ENCODE measurements at regions not wholly inside any gene's neighbourhood (a gene's known extent, or its start where the extent isn't known, plus 50 kb on each side); places are given as distances from the start of the nearest gene placed in this dataset.
"Not testable (repeated sequence)": the region's sequence is repeated elsewhere in the genome, so short reads cannot be mapped to it uniquely, and the experiment has no call there.

DNA sequence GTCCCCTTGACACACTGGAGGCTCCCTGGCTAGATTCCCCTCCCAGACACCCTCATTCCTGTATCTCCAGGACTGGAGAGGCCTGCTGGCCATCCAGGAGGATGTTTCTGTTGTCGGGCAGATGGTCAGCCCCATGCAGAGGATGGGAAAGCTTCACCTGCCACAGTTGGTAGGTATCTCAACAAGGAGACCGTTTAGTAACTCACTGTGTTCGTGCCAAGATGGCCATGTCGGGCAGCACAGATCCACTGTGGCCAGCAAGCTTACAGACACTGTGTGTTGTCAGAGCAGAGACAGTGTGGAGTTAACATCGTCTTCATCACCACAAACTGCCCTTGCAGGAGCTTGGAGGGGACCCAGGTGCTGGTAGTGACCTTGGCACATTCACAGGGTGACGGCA, 390.9 kb downstream of the SEC14L1 start:
- no peak for DNase-seq (ENCODE audit: extremely low spot score, unreplicated experiment)
- no peak overlapping the region for H3K4me3 Mint-ChIP-seq
- peaks cover 27% of the 10 kb centered on the region for H3K27me3 Mint-ChIP-seq
- TF ChIP-seq, protein P1, sequence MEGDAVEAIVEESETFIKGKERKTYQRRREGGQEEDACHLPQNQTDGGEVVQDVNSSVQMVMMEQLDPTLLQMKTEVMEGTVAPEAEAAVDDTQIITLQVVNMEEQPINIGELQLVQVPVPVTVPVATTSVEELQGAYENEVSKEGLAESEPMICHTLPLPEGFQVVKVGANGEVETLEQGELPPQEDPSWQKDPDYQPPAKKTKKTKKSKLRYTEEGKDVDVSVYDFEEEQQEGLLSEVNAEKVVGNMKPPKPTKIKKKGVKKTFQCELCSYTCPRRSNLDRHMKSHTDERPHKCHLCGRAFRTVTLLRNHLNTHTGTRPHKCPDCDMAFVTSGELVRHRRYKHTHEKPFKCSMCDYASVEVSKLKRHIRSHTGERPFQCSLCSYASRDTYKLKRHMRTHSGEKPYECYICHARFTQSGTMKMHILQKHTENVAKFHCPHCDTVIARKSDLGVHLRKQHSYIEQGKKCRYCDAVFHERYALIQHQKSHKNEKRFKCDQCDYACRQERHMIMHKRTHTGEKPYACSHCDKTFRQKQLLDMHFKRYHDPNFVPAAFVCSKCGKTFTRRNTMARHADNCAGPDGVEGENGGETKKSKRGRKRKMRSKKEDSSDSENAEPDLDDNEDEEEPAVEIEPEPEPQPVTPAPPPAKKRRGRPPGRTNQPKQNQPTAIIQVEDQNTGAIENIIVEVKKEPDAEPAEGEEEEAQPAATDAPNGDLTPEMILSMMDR (conservative IDR thresholded peaks at IDR 0.05) = no peak
- peaks cover 7% of the 10 kb centered on the region for H3K9me3 Mint-ChIP-seq
- H3K27ac Mint-ChIP-seq = no peak overlapping the region
- no peaks in the 10 kb centered on the region for H3K36me3 Mint-ChIP-seq
- H3K4me1 Mint-ChIP-seq (ENCODE audit: unreplicated experiment) = peaks cover 4% of the 10 kb centered on the region

DNA sequence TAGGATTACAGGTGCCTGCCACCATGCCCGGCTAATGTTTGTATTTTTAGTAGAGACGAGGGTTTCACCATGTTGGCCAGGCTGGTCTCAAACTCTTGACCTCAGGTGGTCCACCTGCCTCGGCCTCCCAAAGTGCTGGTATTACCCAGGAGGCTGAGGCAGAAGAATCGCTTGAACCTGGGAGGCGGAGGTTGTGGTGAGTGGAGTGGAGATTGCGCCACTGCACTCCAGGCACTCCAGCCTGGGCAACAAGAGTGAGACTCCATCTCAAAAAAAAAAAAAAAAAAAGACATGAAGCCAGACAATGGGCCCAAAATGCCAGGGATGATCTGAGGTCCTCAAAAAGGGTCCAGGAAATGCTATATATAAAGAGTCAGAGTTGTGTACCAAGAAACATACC, 392.9 kb downstream of the SEC14L1 start:
- DNase-seq (ENCODE audit: extremely low spot score, unreplicated experiment); H3K9me3 Mint-ChIP-seq; H3K27ac Mint-ChIP-seq; H3K4me3 Mint-ChIP-seq; H3K36me3 Mint-ChIP-seq; H3K4me1 Mint-ChIP-seq (ENCODE audit: unreplicated experiment): not testable (repeated sequence)
- H3K27me3 Mint-ChIP-seq = peaks cover 25% of the 10 kb centered on the region

DNA sequence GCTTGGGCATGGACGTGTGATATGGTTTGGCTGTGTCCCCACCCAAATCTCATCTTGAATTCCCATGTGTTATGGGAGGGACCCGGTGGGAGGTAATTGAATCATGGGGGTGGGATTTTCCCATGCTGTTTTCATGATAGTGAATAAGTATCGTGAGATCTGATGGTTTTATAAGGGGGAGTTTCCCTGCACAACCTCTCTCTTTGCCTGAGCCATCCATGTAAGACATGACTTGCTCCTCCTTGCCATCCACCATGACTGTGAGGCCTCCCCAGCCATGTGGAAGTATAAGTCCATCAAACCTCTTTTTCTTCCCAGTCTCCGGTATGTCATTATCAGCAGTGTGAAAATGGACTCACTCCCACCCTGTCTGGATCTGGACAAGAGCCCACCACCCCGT, 393.4 kb downstream of the SEC14L1 start:
- no peak overlapping the region for H3K27ac Mint-ChIP-seq
- H3K27me3 Mint-ChIP-seq = peaks cover 27% of the 10 kb centered on the region
- H3K36me3 Mint-ChIP-seq = no peaks in the 10 kb centered on the region
- H3K9me3 Mint-ChIP-seq = peaks cover 7% of the 10 kb centered on the region
- TF ChIP-seq, protein P1 (conservative IDR thresholded peaks at IDR 0.05) = no peak
- peaks cover 4% of the 10 kb centered on the region for H3K4me1 Mint-ChIP-seq (ENCODE audit: unreplicated experiment)
- DNase-seq (ENCODE audit: extremely low spot score, unreplicated experiment) = no peak
- no peak overlapping the region for H3K4me3 Mint-ChIP-seq

DNA sequence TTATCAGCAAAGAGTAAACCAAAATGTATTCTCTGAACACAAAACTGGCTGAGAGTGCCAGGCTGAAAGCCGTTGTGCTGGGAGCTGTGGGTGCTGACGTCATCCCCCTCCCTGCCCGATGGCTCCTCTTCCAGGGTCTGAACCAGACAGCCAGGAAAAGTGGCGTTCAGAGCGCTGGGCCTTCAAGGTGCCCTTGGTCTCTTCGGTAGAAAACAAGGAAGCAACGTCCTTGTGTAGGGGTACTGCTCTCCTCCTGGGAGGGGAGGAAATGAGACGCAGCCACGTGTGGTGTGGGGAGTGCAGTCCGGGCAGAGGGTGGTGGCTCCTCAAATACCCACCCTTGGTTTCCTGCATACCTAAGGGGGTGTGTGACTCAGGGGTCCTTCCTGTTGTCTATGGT, 394.7 kb downstream of the SEC14L1 start:
- no peak overlapping the region for H3K27ac Mint-ChIP-seq
- peaks cover 7% of the 10 kb centered on the region for H3K9me3 Mint-ChIP-seq
- peaks cover 24% of the 10 kb centered on the region for H3K27me3 Mint-ChIP-seq
- TF ChIP-seq, protein P1 (conservative IDR thresholded peaks at IDR 0.05) = no peak
- no peak for DNase-seq (ENCODE audit: extremely low spot score, unreplicated experiment)
- H3K36me3 Mint-ChIP-seq = no peaks in the 10 kb centered on the region
- H3K4me3 Mint-ChIP-seq = no peak overlapping the region
- H3K4me1 Mint-ChIP-seq (ENCODE audit: unreplicated experiment) = peaks cover 4% of the 10 kb centered on the region

DNA sequence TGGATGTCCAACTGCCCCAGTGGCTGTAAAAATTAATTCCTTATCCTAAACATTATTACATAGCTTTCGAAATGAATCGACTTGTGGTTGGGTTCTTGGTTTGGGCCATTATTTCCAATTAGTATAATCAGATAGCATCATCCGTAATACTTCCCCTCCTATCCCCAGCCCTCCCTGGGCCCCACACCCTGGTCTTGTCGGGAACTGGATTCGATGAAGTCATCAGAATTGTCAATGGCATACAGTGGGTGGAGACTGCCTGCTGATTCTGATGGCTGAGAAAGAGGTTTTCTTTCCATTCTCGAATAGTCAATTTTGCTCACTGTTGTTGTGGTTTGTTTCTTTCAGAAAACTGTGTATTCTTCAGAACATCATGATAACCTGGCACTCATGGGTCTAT, 395.1 kb downstream of the SEC14L1 start:
- H3K27ac Mint-ChIP-seq = no peak overlapping the region
- H3K4me1 Mint-ChIP-seq (ENCODE audit: unreplicated experiment) = peaks cover 4% of the 10 kb centered on the region
- DNase-seq (ENCODE audit: extremely low spot score, unreplicated experiment) = no peak
- peaks cover 7% of the 10 kb centered on the region for H3K9me3 Mint-ChIP-seq
- TF ChIP-seq, protein P1 (conservative IDR thresholded peaks at IDR 0.05) = no peak
- H3K27me3 Mint-ChIP-seq = peaks cover 24% of the 10 kb centered on the region
- no peaks in the 10 kb centered on the region for H3K36me3 Mint-ChIP-seq
- no peak overlapping the region for H3K4me3 Mint-ChIP-seq

DNA sequence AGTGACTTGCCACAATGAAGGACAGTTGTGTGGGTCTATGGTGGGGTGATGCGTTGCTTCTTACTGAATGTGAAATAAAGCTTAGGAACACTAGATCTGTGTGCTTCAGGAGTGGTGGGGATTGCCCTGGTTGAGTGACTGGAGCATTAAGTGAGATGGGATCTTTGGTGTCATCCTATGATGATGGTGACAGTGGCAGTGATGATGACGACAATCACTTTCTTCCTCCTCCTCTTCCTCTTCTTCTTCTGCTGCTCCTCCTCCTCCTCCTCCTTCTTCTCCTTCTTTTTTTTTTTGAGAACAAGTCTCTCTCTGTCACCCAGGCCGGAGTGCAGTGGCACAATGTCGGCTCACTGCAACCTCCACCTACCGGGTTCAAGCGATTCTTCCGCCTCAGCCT, 396.8 kb downstream of the SEC14L1 start:
- peaks cover 26% of the 10 kb centered on the region for H3K27me3 Mint-ChIP-seq
- peaks cover 6% of the 10 kb centered on the region for H3K4me1 Mint-ChIP-seq (ENCODE audit: unreplicated experiment)
- H3K9me3 Mint-ChIP-seq = peaks cover 7% of the 10 kb centered on the region
- H3K36me3 Mint-ChIP-seq = no peaks in the 10 kb centered on the region
- H3K4me3 Mint-ChIP-seq = no peak overlapping the region
- DNase-seq (ENCODE audit: extremely low spot score, unreplicated experiment) = no peak
- TF ChIP-seq, protein P1 (conservative IDR thresholded peaks at IDR 0.05) = no peak
- no peak overlapping the region for H3K27ac Mint-ChIP-seq
